ENCODE measurements at regions not wholly inside any gene's neighbourhood (a gene's known extent, or its start where the extent isn't known, plus 50 kb on each side); places are given as distances from the start of the nearest gene placed in this dataset.

DNA sequence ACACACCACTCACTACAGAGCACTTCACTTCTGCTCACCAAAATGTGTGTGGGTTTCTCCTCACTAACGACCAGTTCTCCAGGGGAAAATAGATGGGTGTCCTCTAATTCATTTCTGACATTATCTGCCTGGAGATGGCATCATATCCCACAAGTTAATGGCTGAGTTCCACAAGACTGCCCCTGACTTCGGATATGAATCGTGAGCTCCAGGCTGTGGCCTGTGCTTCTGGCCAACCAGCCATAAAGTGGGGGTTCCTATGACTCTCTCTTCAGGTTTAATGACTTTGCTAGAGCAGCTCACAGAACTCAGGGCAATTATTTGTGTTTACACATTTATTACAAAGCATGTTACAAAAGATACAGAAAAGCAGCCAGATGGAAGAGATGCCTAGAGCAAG lies 113.0 kb upstream of the SYT13 start:
- TF ChIP-seq, protein P1, sequence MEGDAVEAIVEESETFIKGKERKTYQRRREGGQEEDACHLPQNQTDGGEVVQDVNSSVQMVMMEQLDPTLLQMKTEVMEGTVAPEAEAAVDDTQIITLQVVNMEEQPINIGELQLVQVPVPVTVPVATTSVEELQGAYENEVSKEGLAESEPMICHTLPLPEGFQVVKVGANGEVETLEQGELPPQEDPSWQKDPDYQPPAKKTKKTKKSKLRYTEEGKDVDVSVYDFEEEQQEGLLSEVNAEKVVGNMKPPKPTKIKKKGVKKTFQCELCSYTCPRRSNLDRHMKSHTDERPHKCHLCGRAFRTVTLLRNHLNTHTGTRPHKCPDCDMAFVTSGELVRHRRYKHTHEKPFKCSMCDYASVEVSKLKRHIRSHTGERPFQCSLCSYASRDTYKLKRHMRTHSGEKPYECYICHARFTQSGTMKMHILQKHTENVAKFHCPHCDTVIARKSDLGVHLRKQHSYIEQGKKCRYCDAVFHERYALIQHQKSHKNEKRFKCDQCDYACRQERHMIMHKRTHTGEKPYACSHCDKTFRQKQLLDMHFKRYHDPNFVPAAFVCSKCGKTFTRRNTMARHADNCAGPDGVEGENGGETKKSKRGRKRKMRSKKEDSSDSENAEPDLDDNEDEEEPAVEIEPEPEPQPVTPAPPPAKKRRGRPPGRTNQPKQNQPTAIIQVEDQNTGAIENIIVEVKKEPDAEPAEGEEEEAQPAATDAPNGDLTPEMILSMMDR (IDR thresholded peaks at IDR 0.05; ENCODE audit: control insufficient read depth, insufficient read depth, low read depth, low read length, missing control alignments) = no peak
- H3K4me3 ChIP-seq (ENCODE audit: control insufficient read depth, low read depth, low read length) = no peak overlapping the region
- DNase-seq (ENCODE audit: low read depth) = no peak

DNA sequence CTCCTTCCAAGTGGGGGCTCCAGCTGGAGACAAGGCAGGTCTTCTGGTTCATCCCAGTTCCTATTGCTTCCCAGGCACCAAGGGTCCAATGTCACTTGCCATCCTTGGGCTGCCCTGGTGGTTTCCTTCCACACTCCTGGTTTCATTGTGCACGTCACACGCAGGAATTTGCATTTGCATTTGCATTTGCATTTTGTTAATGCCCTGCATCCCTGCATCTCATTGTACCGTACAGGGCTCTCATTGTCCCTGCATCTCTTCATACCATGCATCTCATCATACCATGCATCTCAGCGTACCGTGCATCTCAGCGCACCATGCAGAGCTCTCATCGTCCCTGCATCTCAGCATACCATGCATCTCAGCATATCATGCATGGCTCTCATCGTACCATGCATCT lies 112.2 kb upstream of the SYT13 start:
- TF ChIP-seq, protein P1 (IDR thresholded peaks at IDR 0.05; ENCODE audit: control insufficient read depth, insufficient read depth, low read depth, low read length, missing control alignments) = no peak
- no peak for DNase-seq (ENCODE audit: low read depth)
- no peak overlapping the region for H3K4me3 ChIP-seq (ENCODE audit: control insufficient read depth, low read depth, low read length)

DNA sequence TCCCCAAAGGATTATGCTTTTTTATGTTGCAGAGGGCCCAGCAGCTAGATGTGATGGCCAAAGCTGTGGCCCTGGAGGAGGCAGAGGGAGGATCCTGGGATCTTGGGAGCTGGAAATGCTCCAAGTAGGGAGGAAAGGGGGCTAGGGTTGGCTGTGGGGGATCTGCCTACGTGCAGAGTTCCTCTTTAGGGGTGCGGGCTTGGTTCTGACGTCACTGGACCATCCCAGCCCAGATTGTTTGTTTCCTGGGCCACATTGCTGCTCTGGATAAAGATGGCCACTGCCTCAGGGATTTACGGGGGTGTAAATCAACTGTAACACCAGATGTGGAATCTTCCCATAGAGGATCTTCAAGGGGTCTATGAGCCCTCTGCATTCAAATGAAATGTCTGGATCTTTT lies 110.3 kb upstream of the SYT13 start:
- DNase-seq (ENCODE audit: low read depth) = no peak
- no peak overlapping the region for H3K4me3 ChIP-seq (ENCODE audit: control insufficient read depth, low read depth, low read length)
- TF ChIP-seq, protein P1 (IDR thresholded peaks at IDR 0.05; ENCODE audit: control insufficient read depth, insufficient read depth, low read depth, low read length, missing control alignments) = no peak

DNA sequence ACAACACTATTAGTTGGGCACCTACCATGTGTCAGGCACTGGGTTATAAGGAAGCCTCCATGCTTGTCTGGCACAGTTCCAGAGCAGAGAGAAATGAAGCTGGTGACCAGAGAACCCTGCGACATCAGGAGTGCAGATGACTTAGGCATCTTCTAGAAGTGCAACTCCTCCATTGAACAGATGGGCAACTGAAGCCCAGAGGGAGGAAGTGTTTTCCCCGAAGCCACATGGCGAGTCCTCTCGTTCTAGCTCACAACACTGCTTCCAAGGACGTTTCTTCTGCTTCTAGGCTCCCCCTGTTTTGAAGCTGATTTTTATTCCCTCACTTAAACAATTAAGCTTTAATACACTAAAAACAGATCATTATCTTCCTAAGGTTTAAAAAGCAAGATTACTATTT lies 109.8 kb upstream of the SYT13 start:
- no peak for DNase-seq (ENCODE audit: low read depth)
- TF ChIP-seq, protein P1 (IDR thresholded peaks at IDR 0.05; ENCODE audit: control insufficient read depth, insufficient read depth, low read depth, low read length, missing control alignments) = no peak
- H3K4me3 ChIP-seq (ENCODE audit: control insufficient read depth, low read depth, low read length) = no peak overlapping the region

DNA sequence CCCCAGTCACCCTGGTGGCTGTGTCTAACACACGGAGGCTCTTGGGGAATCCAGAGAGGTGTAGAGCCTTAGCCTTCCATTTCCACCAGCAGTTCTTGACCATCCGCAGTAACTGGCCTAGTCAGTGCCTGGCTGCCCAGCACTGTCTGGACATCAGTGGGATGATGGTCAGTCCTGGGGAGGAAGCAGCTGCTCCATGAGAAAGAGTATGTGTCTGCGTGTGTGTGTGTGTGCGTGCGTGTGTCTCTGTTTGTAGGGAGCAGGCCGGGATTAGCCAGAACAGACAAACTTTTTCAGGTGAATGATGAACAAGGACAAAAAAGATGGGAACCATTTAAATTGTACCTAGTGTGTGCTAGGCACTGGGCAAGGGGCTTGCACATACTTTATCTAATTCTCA lies 109.3 kb upstream of the SYT13 start:
- TF ChIP-seq, protein P1 (IDR thresholded peaks at IDR 0.05; ENCODE audit: control insufficient read depth, insufficient read depth, low read depth, low read length, missing control alignments) = no peak
- DNase-seq (ENCODE audit: low read depth) = no peak
- no peak overlapping the region for H3K4me3 ChIP-seq (ENCODE audit: control insufficient read depth, low read depth, low read length)

DNA sequence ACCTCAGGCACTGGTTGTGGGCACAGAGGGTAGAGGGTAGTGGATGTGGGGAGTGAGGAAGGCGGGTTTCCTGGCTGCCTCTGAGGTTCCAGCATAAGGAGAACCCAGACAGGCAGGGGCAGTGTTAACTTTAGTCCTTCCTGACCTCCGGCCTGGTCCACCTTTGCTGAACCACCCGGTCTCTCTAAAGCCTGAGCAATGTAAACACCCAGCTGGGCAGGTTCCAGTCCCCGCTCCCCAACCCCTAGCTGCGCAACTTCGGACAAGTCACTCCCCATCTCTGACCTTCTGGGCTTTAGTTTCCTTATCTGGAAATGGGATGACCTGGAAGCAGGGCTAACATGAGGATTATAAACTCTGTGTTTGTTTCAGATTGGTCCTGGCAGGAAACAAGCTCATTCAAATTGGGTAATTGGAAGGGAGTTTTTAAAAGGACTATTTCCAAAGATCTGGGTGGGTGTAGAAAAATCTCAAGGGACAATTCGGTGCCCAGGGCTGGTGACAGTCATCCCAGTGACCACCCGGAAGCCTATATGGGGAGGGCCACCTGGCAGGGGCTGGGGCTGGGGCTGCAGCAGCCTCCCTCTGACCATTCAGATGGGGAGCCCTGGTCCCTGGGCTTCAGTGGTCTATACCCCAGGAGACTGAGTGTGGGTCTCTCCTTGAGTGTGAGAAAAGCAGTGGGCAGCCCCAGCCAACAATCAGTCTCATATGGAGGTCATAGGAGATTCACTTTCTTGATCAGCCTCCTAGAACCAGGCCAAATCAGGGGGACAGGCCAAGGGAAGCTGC lies 108.3 kb upstream of the SYT13 start:
- TF ChIP-seq, protein P1 (IDR thresholded peaks at IDR 0.05; ENCODE audit: control insufficient read depth, insufficient read depth, low read depth, low read length, missing control alignments) = no peak
- no peak overlapping the region for H3K4me3 ChIP-seq (ENCODE audit: control insufficient read depth, low read depth, low read length)
- no peak for DNase-seq (ENCODE audit: low read depth)

Data from AG09309 (cell line).